ENCODE measurements at regions not wholly inside any gene's neighbourhood (a gene's known extent, or its start where the extent isn't known, plus 50 kb on each side); places are given as distances from the start of the nearest gene placed in this dataset.

GRCh38 chr5:105730982-105731381, 1939.8 kb downstream of the EFNA5 start:
- no peak for TF ChIP-seq LEF1 (IDR thresholded peaks at IDR 0.05; ENCODE audit: borderline replicate concordance)
- TF ChIP-seq SUZ12 (IDR thresholded peaks at IDR 0.05), result no peak
- no peak for TF ChIP-seq HDGF (IDR thresholded peaks at IDR 0.05; ENCODE audit: borderline replicate concordance)
- no peak for TF ChIP-seq ELF4 (IDR thresholded peaks at IDR 0.05)
- TF ChIP-seq SP1 (IDR thresholded peaks at IDR 0.05), result no peak
- TF ChIP-seq BHLHE40 (IDR thresholded peaks at IDR 0.05; ENCODE audit: borderline replicate concordance), result no peak
- TF ChIP-seq ARNT (IDR thresholded peaks at IDR 0.05), result no peak

Data from HEK293T (cell line).